ENCODE measurements at regions not wholly inside any gene's neighbourhood (a gene's known extent, or its start where the extent isn't known, plus 50 kb on each side); places are given as distances from the start of the nearest gene placed in this dataset.

DNA sequence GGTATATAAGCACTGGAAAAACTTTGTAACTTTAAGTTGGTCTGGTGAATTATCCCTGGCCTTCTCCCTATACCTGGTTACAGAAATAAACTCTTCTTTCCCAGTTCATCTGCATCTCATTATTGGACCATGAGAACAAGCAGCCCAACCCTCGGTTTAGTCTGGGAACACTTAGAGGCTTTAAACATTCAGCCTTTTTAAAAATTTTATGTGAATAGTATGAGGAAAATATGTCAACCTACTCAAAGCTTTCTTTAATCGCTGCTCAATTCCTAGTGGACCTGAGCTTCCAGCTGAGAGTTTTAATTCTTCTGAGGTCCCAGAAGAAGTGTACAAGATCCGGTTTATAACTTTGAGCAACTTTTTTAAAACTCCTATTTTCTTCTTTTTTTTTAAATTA lies 358.6 kb upstream of the NOCT start:
- TF ChIP-seq SPI1 (IDR thresholded peaks at IDR 0.05; ENCODE audit: low read depth, low read length) (no peak), POLR2A (IDR thresholded peaks at IDR 0.05; ENCODE audit: low read depth, low read length) (no peak), TAF1 (IDR thresholded peaks at IDR 0.05; ENCODE audit: low read depth, low read length) (no peak)

Measured in GM12891 (cell line).